Breast epithelium (tissue), 4 donors: ENCODE measurements at regions not wholly inside any gene's neighbourhood (a gene's known extent, or its start where the extent isn't known, plus 50 kb on each side); places are given as distances from the start of the nearest gene placed in this dataset.

Source experiments
- DNase-seq, 2 donors: peaks; one replicate each; pipeline ENCODE4 v3.0.0-alpha.2; 2019; ENCODE audit warnings: low spot score in 2 of 2
- H3K27ac ChIP-seq, 2 donors: fragments of 200-600 bp; sonication (generic) in 1 of 2; one replicate each; pipeline ENCODE4 v1.5.1; 2016 to 2019; ENCODE audit warnings: mild to moderate bottlenecking in 1 of 2
- H3K27me3 ChIP-seq, 2 donors: fragments of 200-600 bp; sonication (generic) in 1 of 2; one replicate each; pipeline versions ENCODE4 v1.5.1 to v1.6.0; 2017 to 2019; ENCODE audit warnings: control low read depth in 1 of 2, mild to moderate bottlenecking in 1 of 2
- H3K36me3 ChIP-seq: fragments of 200-600 bp; one replicate; pipeline ENCODE4 v1.5.1; 2019
- H3K4me1 ChIP-seq, 2 donors: fragments of 200-600 bp; sonication (generic); one replicate each; pipeline ENCODE4 v1.5.1; 2016 to 2019; ENCODE audit warnings: control low read depth in 1 of 2
- H3K4me3 ChIP-seq, 3 donors: fragments of 200-600 bp; sonication (generic); 1 replicate in 2 of 3; 2 replicates in 1 of 3; pipeline ENCODE4 v1.5.1; 2016 to 2019; ENCODE audit warnings: mild to moderate bottlenecking in 3 of 3, moderate library complexity in 2 of 3
- H3K9me3 ChIP-seq, 2 donors: fragments of 200-600 bp; sonication (generic) in 1 of 2; one replicate each; pipeline ENCODE4 v1.5.1; 2016 to 2019; ENCODE audit warnings: control low read depth in 1 of 2
- CTCF ChIP-seq, 3 donors: fragments of 450-650 bp; IDR thresholded peaks; one replicate each; pipeline ENCODE4 v1.5.1; 2016 to 2017; ENCODE audit warnings: antibody characterized with exemption in 3 of 3, mild to moderate bottlenecking in 3 of 3, moderate library complexity in 3 of 3
- POLR2A ChIP-seq: fragments of 450-650 bp; IDR thresholded peaks from one replicate; pipeline ENCODE4 v1.6.1; 2016; ENCODE audit warnings: antibody characterized with exemption, mild to moderate bottlenecking, moderate library complexity
- POLR2AphosphoS5 ChIP-seq, 3 donors: sonication (generic); formaldehyde crosslinking; IDR thresholded peaks; one replicate each; pipeline ENCODE4 v1.6.1; 2017; ENCODE audit warnings: antibody characterized with exemption in 3 of 3
- intact Hi-C: fragments of 100-400 bp; cut with DNase I; formaldehyde crosslinking; loops from one replicate; pipeline ENCODE4 v1.15.1; 2023; ENCODE audit warnings: low total_unique reads

DNA sequence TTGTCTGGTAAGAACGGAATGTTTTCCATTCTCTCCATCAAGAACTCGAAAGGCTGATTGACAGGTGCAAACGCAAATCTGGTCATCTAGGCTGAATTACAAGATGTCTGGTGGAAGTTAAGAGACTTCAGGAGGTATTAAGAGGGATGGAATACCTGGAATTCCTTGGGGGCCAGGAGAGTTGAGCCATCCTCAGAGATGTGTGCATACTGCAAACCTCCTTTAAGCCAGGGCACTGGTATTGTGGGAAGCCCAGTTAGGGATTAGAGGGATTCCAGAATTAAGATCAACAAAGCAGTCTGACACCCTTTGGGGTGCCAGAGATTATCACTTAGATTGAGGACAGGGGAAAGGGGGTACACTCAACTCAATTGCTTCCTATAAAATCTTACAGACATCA lies 151.4 kb downstream of the VCX3A start:
- H3K4me1 ChIP-seq: no peaks in the 10 kb centered on the region
- H3K4me3 ChIP-seq: no peak overlapping the region
- H3K27ac ChIP-seq: no peak overlapping the region
- intact Hi-C loops: no loop called here
- H3K36me3 ChIP-seq: no peaks in the 10 kb centered on the region
- peaks cover 0 to 10% of the 10 kb centered on the region in 2 donors for H3K27me3 ChIP-seq
- DNase-seq: no peak
- TF ChIP-seq POLR2AphosphoS5 (IDR thresholded peaks at IDR 0.05) (no peak), CTCF (IDR thresholded peaks at IDR 0.05) (no peak), POLR2A (no peak)
- H3K9me3 ChIP-seq: peaks cover 0 to 4% of the 10 kb centered on the region in 2 donors

DNA sequence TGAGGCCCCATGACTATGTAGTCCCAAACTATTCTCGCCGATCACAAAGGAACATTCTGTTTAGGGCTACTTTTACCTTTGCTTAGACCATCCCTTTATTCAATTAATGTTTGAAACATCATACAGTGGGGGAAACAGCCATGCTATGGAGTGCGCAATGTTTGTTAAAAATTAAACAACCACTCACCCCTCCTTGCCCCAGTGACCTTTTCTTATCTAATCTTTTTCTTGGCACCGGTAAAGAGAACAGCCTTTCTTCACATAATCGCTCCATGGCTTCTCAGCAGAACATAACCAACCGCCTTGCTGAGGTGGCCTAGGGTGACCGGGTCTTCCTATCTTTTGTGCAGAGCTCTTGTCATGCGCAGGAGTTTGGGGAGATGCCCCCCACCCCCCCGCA lies 152.6 kb downstream of the VCX3A start:
- no peak for TF ChIP-seq CTCF (IDR thresholded peaks at IDR 0.05)
- no peak for TF ChIP-seq POLR2AphosphoS5 (IDR thresholded peaks at IDR 0.05)
- TF ChIP-seq POLR2A: no peak
- H3K27ac ChIP-seq: no peak overlapping the region
- H3K4me1 ChIP-seq: no peaks in the 10 kb centered on the region
- no peak overlapping the region for H3K4me3 ChIP-seq
- intact Hi-C loops: no loop called here
- peaks cover 0 to 10% of the 10 kb centered on the region in 2 donors for H3K27me3 ChIP-seq
- peaks cover 0 to 4% of the 10 kb centered on the region in 2 donors for H3K9me3 ChIP-seq
- DNase-seq: no peak
- H3K36me3 ChIP-seq: no peaks in the 10 kb centered on the region

GRCh38 chrX:6377103-6377764 lies 148.6 kb upstream of the NLGN4X start:
- no peak overlapping the region for H3K4me3 ChIP-seq

DNA sequence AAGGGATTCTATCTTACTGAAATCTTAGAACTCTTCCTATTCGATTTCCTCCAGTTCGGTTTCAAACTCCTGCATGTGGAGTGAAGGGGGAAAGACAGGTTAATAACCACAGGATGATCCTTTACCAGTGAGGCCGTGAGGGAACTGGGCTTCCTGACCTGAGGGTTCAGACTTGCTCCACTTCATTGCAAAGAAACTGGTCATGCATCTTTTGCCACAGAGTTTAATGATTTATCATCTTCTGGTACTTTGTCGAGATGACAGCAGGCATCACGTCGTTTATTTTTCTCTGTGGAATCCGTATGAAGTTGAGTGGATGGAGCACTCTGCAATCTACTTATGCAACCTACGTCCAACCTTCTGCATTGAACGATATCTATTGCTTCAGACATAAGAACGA lies 145.9 kb upstream of the NLGN4X start:
- no peaks in the 10 kb centered on the region for H3K9me3 ChIP-seq
- no peaks in the 10 kb centered on the region for H3K36me3 ChIP-seq
- H3K27me3 ChIP-seq: peaks cover 0 to 12% of the 10 kb centered on the region in 2 donors
- H3K4me3 ChIP-seq: no peak overlapping the region
- intact Hi-C loops: no loop called here
- TF ChIP-seq CTCF (IDR thresholded peaks at IDR 0.05) (no peak), POLR2AphosphoS5 (IDR thresholded peaks at IDR 0.05) (no peak), POLR2A (no peak)
- H3K27ac ChIP-seq: no peak overlapping the region
- H3K4me1 ChIP-seq: no peaks in the 10 kb centered on the region
- DNase-seq: no peak

More at GRCh38 chrX:6377103-6377764, 148.6 kb upstream of the NLGN4X start:
- intact Hi-C loops: no loop called here
- Histone ChIP-seq H3K9me3 (peaks cover 0 to 4% of the 10 kb centered on the region in 2 donors), H3K36me3 (no peaks in the 10 kb centered on the region), H3K4me1 (no peaks in the 10 kb centered on the region), H3K27ac (no peak overlapping the region), H3K27me3 (peaks cover 0 to 6% of the 10 kb centered on the region in 2 donors)
- no peak for DNase-seq
- TF ChIP-seq POLR2A (no peak), CTCF (IDR thresholded peaks at IDR 0.05) (no peak), POLR2AphosphoS5 (IDR thresholded peaks at IDR 0.05) (no peak)

DNA sequence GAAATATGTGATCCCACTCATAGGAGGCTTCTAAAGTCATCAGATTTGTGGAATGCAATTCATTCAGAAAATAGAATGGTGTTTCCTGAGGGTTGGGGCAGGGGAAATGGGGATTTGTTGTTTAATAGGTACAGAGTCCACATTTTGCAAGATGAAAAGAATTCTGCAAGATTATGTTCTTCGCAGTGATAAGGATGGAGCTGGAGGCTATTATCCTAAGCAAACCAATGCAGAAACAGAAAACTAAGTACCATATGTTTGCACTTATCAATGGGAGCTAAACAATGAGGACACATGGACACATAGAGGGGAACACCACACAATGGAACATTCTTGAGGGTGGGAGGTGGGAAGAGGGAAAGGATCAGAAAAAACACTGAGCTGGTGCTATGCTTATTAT lies 144.3 kb upstream of the NLGN4X start:
- peaks cover 0 to 12% of the 10 kb centered on the region in 2 donors for H3K27me3 ChIP-seq
- DNase-seq: no peak
- no peaks in the 10 kb centered on the region for H3K9me3 ChIP-seq
- no peak for TF ChIP-seq POLR2AphosphoS5 (IDR thresholded peaks at IDR 0.05)
- TF ChIP-seq POLR2A: no peak
- TF ChIP-seq CTCF (IDR thresholded peaks at IDR 0.05): no peak
- H3K4me3 ChIP-seq: no peak overlapping the region
- no peaks in the 10 kb centered on the region for H3K4me1 ChIP-seq
- intact Hi-C loops: no loop called here
- no peaks in the 10 kb centered on the region for H3K36me3 ChIP-seq
- H3K27ac ChIP-seq: no peak overlapping the region
